HepG2 (cell line): ENCODE measurements at regions not wholly inside any gene's neighbourhood (a gene's known extent, or its start where the extent isn't known, plus 50 kb on each side); places are given as distances from the start of the nearest gene placed in this dataset.
"Not testable (repeated sequence)": the region's sequence is repeated elsewhere in the genome, so short reads cannot be mapped to it uniquely, and the experiment has no call there.

Experiments used
- ATAC-seq: fragments of 200-7000 bp; cut with Tn5 transposase; 3 replicates; pipeline ENCODE4 v1.9.1; 2020; ENCODE audit warnings: mild to moderate bottlenecking, moderate library complexity
- BruUV-seq: library from RNA; stranded (reverse); fragments of 400-500 nt; replicated peaks from 2 replicates; lab custom pipeline; 2021; lab: Mats Ljungman, UMichigan
- CTCF ChIA-PET: fragments of 300-600 bp; formaldehyde crosslinking; extraction: SDS; loops from one replicate; lab custom pipeline; 2021; ENCODE audit warnings: low total read pairs, inconsistent platforms, low intra/inter-chr PET ratio; lab: Yijun Ruan, JAX
- POLR2A ChIA-PET: fragments of 350-600 bp; sonication (Branson Sonifier 250); formaldehyde crosslinking; loops from one replicate; lab custom pipeline; 2020; ENCODE audit warnings: antibody characterized with exemption, inconsistent platforms; lab: Yijun Ruan, JAX
- DNase-seq: peaks from one replicate; pipeline ENCODE4 v3.0.0-alpha.2; 2015; ENCODE audit warnings: low spot score
- FAIRE-seq: peaks from 3 replicates; lab custom pipeline; 2011; peaks lifted over from hg19 to GRCh38; lab: Jason Lieb, UNC
- H2AFZ ChIP-seq: one replicate; pipeline ENCODE4 v1.6.1; 2011; ENCODE audit warnings: low read length, inconsistent platforms
- H3K27ac ChIP-seq: fragments of 300-600 bp; 3 replicates; pipeline ENCODE4 v1.8.0; 2011; ENCODE audit warnings: mixed run types, mild to moderate bottlenecking, mixed read lengths, low read length, inconsistent platforms; ENCODE audit not compliant: insufficient read depth; ENCODE audit errors: extremely low read length
- H3K27me3 ChIP-seq, 2 experiments: fragments of 200-600 bp in 1 of 2; 2 replicates in 1 of 2; 3 replicates in 1 of 2; pipeline versions ENCODE4 v1.6.0 to v1.8.0; 2011; ENCODE audit warnings: low read length in 2 of 2, mild to moderate bottlenecking in 2 of 2, moderate library complexity in 2 of 2, inconsistent platforms in 1 of 2; ENCODE audit not compliant: insufficient read depth in 2 of 2, control insufficient read depth in 1 of 2
- H3K36me3 ChIP-seq, 2 experiments: fragments of 200-600 bp in 1 of 2; replicated peaks in 1 of 2; 2 replicates in 1 of 2; 3 replicates in 1 of 2; pipeline versions ENCODE4 v1.5.1 to v1.8.0; 2011; ENCODE audit warnings: low read length in 2 of 2, inconsistent platforms in 1 of 2; ENCODE audit not compliant: insufficient read depth in 2 of 2, control insufficient read depth in 1 of 2
- H3K4me1 ChIP-seq: 2 replicates; pipeline ENCODE4 v1.5.1; 2012; ENCODE audit warnings: low read length, inconsistent platforms; ENCODE audit not compliant: insufficient read depth
- H3K4me2 ChIP-seq: 2 replicates; pipeline ENCODE4 v1.6.0; 2011; ENCODE audit warnings: low read depth, low read length, inconsistent platforms
- H3K4me3 ChIP-seq, 3 experiments: fragments of 200-600 bp in 1 of 3; sonication (generic), shearing (Covaris generic) in 1 of 3; replicated peaks in 1 of 3; 2 replicates each; pipeline ENCODE4 v1.5.1; 2011 to 2016; ENCODE audit warnings: low read length in 3 of 3, inconsistent platforms in 2 of 3, low read depth in 2 of 3, mild to moderate bottlenecking in 2 of 3, control low read depth in 1 of 3, mixed read lengths in 1 of 3; ENCODE audit not compliant: insufficient read depth in 1 of 3
- H3K79me2 ChIP-seq: one replicate; pipeline ENCODE4 v1.6.1; 2011; ENCODE audit warnings: low read length, inconsistent platforms; ENCODE audit not compliant: insufficient read depth
- H3K9ac ChIP-seq: 2 replicates; pipeline ENCODE4 v1.6.0; 2011; ENCODE audit warnings: mild to moderate bottlenecking, low read depth, low read length, inconsistent platforms; ENCODE audit not compliant: insufficient read depth
- H3K9me3 ChIP-seq: 2 replicates; pipeline ENCODE4 v1.5.1; 2012; ENCODE audit warnings: mild to moderate bottlenecking, low read length
- H4K20me1 ChIP-seq: 2 replicates; pipeline ENCODE4 v1.6.0; 2011; ENCODE audit warnings: inconsistent platforms, mild to moderate bottlenecking, low read length, moderate library complexity; ENCODE audit not compliant: insufficient read depth
- CHD2 ChIP-seq: IDR thresholded peaks from 2 replicates; pipeline ENCODE4 v1.6.1; 2011; ENCODE audit warnings: low read depth, low read length, improper control_type of control experiment
- KLF11 ChIP-seq: IDR thresholded peaks from 2 replicates; pipeline ENCODE4 v1.6.1; 2016; ENCODE audit warnings: missing compliant biosample characterization
- MXD4 ChIP-seq: IDR thresholded peaks from 2 replicates; pipeline ENCODE4 v1.6.1; 2016; ENCODE audit warnings: mild to moderate bottlenecking, missing biosample characterization, missing genetic modification reagents
- SMYD3 ChIP-seq: sonication (generic); formaldehyde crosslinking; IDR thresholded peaks from 2 replicates; pipeline ENCODE4 v1.8.1; 2023; ENCODE audit warnings: mild to moderate bottlenecking, missing genetic modification reagents
- TAF1 ChIP-seq: sonication (generic); formaldehyde crosslinking; IDR thresholded peaks from 2 replicates; pipeline ENCODE4 v1.4.0; 2020; ENCODE audit warnings: missing genetic modification reagents
- ZNF367 ChIP-seq: sonication (generic); formaldehyde crosslinking; IDR thresholded peaks from 2 replicates; pipeline ENCODE4 v1.4.0; 2020; ENCODE audit warnings: missing genetic modification reagents, borderline replicate concordance
- ZNF382 ChIP-seq: sonication (generic); formaldehyde crosslinking; IDR thresholded peaks from 2 replicates; pipeline ENCODE4 v1.5.0; 2020; ENCODE audit warnings: missing genetic modification reagents, mild to moderate bottlenecking, borderline replicate concordance
- ZNF660 ChIP-seq: sonication (generic); formaldehyde crosslinking; IDR thresholded peaks from 2 replicates; pipeline ENCODE4 v1.5.1; 2020; ENCODE audit warnings: mild to moderate bottlenecking, low read depth, missing genetic modification reagents, borderline replicate concordance
- WGBS: methylation state at CpG from one replicate; pipeline ENCODE4 v1.1.6; 2017; ENCODE audit warnings: low lambda C conversion rate; 5-methylcytosine and 5-hydroxymethylcytosine counted together
- in situ Hi-C: cut with HindIII; loops from 2 replicates; pipeline ENCODE4 v1.10.0; 2017; ENCODE audit warnings: low pct_unique_long_range_greater_than_20kb; ENCODE audit not compliant: extremely low pct_ligation_motif_present
- intact Hi-C: fragments of 100-400 bp; cut with micrococcal nuclease; formaldehyde crosslinking; loops from one replicate; pipeline ENCODE4 v1.10.0; 2022; ENCODE audit not compliant: unreplicated experiment
- TF ChIP-seq, protein P1 (sequence below): sonication (generic); formaldehyde crosslinking; IDR thresholded peaks from 2 replicates; pipeline ENCODE4 v1.4.0; 2020; ENCODE audit warnings: mild to moderate bottlenecking, low read depth, missing genetic modification reagents

DNA sequence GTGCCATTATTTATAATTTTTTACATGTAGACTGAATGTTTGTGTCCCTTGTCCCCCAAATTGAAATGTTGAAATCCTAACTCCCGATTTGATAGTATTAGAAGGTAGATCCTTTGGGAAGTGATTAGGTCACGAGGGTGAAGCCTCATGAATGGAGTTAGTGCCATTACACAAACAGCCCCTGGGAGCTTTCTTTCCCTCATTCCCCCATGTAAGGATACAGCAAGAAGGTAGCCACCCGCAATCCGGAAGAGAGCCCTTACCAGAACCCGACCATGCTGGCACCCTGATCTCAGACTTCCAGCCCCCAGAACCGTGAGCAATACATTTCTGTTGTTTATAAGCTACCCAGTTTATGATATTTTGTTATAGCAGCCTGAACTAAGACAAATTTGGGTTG lies 143.2 kb downstream of the NPIPB5 start:
- CTCF ChIA-PET: no interaction called here
- WGBS: 26% methylated on average over 6 of the region's 6 CpGs
- BruUV-seq: no TSS peak

DNA sequence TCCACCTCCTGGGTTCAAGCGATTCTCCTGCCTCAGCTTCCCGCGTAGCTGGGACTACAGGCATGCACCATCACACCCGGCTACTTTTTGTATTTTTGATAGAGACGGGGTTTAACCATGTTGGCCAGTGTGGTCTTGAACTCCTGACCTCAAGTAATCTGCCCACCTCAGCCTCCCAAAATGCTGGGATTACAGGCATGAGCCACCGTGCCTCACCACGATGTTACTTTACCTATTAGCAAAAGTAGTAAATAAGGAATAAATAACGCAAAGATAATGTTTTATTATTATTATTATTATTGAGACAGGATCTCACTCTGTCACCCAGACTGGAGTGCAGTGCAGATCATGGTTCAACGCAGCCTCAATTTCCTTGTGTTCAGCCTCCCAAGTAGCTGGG lies 145.9 kb downstream of the NPIPB5 start:
- H2AFZ ChIP-seq, in situ Hi-C loops, H3K9me3 ChIP-seq, H3K4me1 ChIP-seq, POLR2A ChIA-PET, H3K9ac ChIP-seq, H3K36me3 ChIP-seq, FAIRE-seq, DNase-seq, ATAC-seq, H3K79me2 ChIP-seq, BruUV-seq, H3K27ac ChIP-seq, H3K4me2 ChIP-seq, H4K20me1 ChIP-seq, H3K4me3 ChIP-seq, CTCF ChIA-PET: not testable (repeated sequence)
- peaks cover 0 to 37% of the 10 kb centered on the region in 2 experiments; a peak in 2 of 5 replicates for H3K27me3 ChIP-seq
- intact Hi-C loops: loop anchor here (5.0 kb wide), 1 partner anchor 36 kb away; no protein-coding TSS in a partner anchor
- 49% methylated on average over 9 of the region's 9 CpGs for WGBS

More for the DNA sequence above, 143.2 kb downstream of the NPIPB5 start:
- no peak for FAIRE-seq
- Histone ChIP-seq H3K4me2 (no peak overlapping the region), H2AFZ (no peak overlapping the region), H3K27me3 (peaks cover 0 to 17% of the 10 kb centered on the region in 2 experiments; a peak in 2 of 5 replicates), H3K4me1 (no peaks in the 10 kb centered on the region), H3K36me3 (no peaks in the 10 kb centered on the region), H3K79me2 (no peaks in the 10 kb centered on the region), H4K20me1 (no peaks in the 10 kb centered on the region), H3K9ac (no peak overlapping the region), H3K4me3 (no peak overlapping the region), H3K27ac (no peak overlapping the region), H3K9me3 (no peaks in the 10 kb centered on the region)
- no peak for ATAC-seq
- DNase-seq: no peak
- POLR2A ChIA-PET: no interaction called here
- intact Hi-C loops (no loop called here), in situ Hi-C loops (no loop called here)
- TF ChIP-seq MXD4 (CRISPR knock-in tag) (no peak), TAF1 (no peak), ZNF367 (CRISPR knock-in tag) (no peak), CHD2 (no peak), ZNF382 (no peak), SMYD3 (CRISPR knock-in tag) (no peak), KLF11 (CRISPR knock-in tag) (no peak), ZNF660 (CRISPR knock-in tag) (no peak)
- TF ChIP-seq, protein P1, sequence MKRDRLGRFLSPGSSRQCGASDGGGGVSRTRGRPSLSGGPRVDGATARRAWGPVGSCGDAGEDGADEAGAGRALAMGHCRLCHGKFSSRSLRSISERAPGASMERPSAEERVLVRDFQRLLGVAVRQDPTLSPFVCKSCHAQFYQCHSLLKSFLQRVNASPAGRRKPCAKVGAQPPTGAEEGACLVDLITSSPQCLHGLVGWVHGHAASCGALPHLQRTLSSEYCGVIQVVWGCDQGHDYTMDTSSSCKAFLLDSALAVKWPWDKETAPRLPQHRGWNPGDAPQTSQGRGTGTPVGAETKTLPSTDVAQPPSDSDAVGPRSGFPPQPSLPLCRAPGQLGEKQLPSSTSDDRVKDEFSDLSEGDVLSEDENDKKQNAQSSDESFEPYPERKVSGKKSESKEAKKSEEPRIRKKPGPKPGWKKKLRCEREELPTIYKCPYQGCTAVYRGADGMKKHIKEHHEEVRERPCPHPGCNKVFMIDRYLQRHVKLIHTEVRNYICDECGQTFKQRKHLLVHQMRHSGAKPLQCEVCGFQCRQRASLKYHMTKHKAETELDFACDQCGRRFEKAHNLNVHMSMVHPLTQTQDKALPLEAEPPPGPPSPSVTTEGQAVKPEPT (CRISPR knock-in tag): no peak
